Prostate gland (tissue), 2 donors: ENCODE measurements at regions not wholly inside any gene's neighbourhood (a gene's known extent, or its start where the extent isn't known, plus 50 kb on each side); places are given as distances from the start of the nearest gene placed in this dataset.

Experiments
- DNase-seq: peaks from one replicate; pipeline ENCODE4 v3.0.0-alpha.2; 2019; ENCODE audit warnings: low spot score
- H3K27ac ChIP-seq, 2 donors: fragments of 200-600 bp; sonication (generic); 2 replicates each; pipeline ENCODE4 v1.5.1; 2017 to 2019
- H3K27me3 ChIP-seq: fragments of 200-600 bp; sonication (generic); replicated peaks from 2 replicates; pipeline ENCODE4 v1.5.1; 2019; ENCODE audit not compliant: insufficient read depth
- H3K36me3 ChIP-seq, 2 donors: fragments of 200-600 bp; sonication (generic); 1 replicate in 1 of 2; 2 replicates in 1 of 2; pipeline versions ENCODE4 v1.5.1 to v1.8.1; 2017 to 2019
- H3K4me1 ChIP-seq: fragments of 200-600 bp; sonication (generic); replicated peaks from 2 replicates; pipeline ENCODE4 v1.5.1; 2019
- H3K4me3 ChIP-seq, 2 donors: fragments of 200-600 bp; sonication (generic); 2 replicates each; pipeline ENCODE4 v1.5.1; 2017 to 2019
- H3K9me3 ChIP-seq: fragments of 200-600 bp; sonication (generic); 2 replicates; pipeline ENCODE4 v1.5.1; 2017
- POLR2A ChIP-seq: fragments of 450-650 bp; IDR thresholded peaks from one replicate; pipeline ENCODE4 v1.6.1; 2016; ENCODE audit warnings: antibody characterized with exemption, mild to moderate bottlenecking
- POLR2AphosphoS5 ChIP-seq: sonication (generic); formaldehyde crosslinking; IDR thresholded peaks from one replicate; pipeline ENCODE4 v1.6.1; 2017; ENCODE audit warnings: antibody characterized with exemption
- WGBS: methylation state at CpG from one replicate; pipeline ENCODE4 v1.1.5; 2018; 5-methylcytosine and 5-hydroxymethylcytosine counted together
- intact Hi-C: fragments of 100-400 bp; cut with DNase I; formaldehyde crosslinking; loops from one replicate; pipeline ENCODE4 v1.14.2; 2022
- TF ChIP-seq, protein P1 (sequence below), 4 experiments: fragments of 200-600 bp in 2 of 4; fragments of 450-650 bp in 2 of 4; sonication (generic) in 2 of 4; IDR thresholded peaks; 1 replicate in 3 of 4; 2 replicates in 1 of 4; pipeline ENCODE4 v1.5.1; 2016 to 2019; ENCODE audit warnings: antibody characterized with exemption in 4 of 4, mild to moderate bottlenecking in 2 of 4, moderate library complexity in 2 of 4

GRCh38 chr18:43875511-43875910 lies 598.2 kb upstream of the SYT4 start:
- TF ChIP-seq POLR2A, result no peak
- TF ChIP-seq, protein P1, sequence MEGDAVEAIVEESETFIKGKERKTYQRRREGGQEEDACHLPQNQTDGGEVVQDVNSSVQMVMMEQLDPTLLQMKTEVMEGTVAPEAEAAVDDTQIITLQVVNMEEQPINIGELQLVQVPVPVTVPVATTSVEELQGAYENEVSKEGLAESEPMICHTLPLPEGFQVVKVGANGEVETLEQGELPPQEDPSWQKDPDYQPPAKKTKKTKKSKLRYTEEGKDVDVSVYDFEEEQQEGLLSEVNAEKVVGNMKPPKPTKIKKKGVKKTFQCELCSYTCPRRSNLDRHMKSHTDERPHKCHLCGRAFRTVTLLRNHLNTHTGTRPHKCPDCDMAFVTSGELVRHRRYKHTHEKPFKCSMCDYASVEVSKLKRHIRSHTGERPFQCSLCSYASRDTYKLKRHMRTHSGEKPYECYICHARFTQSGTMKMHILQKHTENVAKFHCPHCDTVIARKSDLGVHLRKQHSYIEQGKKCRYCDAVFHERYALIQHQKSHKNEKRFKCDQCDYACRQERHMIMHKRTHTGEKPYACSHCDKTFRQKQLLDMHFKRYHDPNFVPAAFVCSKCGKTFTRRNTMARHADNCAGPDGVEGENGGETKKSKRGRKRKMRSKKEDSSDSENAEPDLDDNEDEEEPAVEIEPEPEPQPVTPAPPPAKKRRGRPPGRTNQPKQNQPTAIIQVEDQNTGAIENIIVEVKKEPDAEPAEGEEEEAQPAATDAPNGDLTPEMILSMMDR (IDR thresholded peaks at IDR 0.05), result no peak
- TF ChIP-seq POLR2AphosphoS5, result no peak
- intact Hi-C loops, result no loop called here
- Histone ChIP-seq H3K9me3 (no peaks in the 10 kb centered on the region), H3K4me3 (no peak overlapping the region), H3K36me3 (no peaks in the 10 kb centered on the region), H3K27ac (peak overlapping the region in 1 of 2 donors; percentile 14), H3K27me3 (no peaks in the 10 kb centered on the region), H3K4me1 (no peaks in the 10 kb centered on the region)
- 57% methylated on average over 2 of the region's 2 CpGs for WGBS
- no peak for DNase-seq

DNA sequence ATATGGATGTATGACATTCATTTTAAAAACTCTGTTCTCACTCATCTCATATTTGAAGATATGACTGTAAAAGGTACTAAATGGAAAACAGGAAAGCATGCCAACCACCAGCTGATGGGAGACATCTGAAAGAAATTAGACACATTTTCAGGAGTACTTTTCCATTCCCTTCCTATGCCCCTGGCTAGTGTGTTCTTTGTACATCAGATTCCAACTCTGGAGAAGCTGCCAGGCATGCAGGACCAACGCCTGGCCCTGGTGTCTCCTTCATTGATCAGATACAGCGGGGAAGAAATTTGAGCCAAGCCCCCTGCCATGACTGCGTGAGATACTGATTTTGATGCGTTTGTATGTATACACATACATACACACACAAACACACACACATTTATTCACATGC lies 599.0 kb upstream of the SYT4 start:
- no peak overlapping the region for H3K4me3 ChIP-seq
- intact Hi-C loops, result no loop called here
- no peaks in the 10 kb centered on the region for H3K4me1 ChIP-seq
- no peaks in the 10 kb centered on the region for H3K27me3 ChIP-seq
- no peak overlapping the region for H3K27ac ChIP-seq
- no peaks in the 10 kb centered on the region for H3K36me3 ChIP-seq
- TF ChIP-seq POLR2A, result no peak
- no peak for TF ChIP-seq POLR2AphosphoS5
- TF ChIP-seq, protein P1 (IDR thresholded peaks at IDR 0.05), result no peak
- H3K9me3 ChIP-seq, result no peaks in the 10 kb centered on the region
- no peak for DNase-seq
- WGBS, result 48% methylated on average over 4 of the region's 4 CpGs

DNA sequence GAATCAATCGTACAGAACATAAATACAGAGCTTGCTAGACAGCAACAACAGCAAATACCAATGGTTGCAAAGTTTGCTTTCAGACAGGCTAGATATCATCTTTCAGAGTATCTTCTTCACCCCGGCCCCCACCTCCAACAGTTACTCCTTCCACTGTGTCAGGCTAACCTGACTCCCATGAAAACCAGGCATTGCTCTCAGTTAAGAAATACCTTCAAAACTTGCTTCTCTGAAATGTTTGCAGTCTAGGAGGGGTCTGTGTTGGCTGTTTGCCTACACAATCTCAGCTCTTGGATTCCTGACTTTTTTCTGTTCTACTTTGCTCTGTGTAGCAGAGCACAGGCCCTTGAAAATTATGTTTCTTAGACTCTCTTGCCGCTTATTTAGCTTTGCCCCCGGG lies 599.5 kb upstream of the SYT4 start:
- no peak for DNase-seq
- Histone ChIP-seq H3K27me3 (no peaks in the 10 kb centered on the region), H3K4me1 (no peaks in the 10 kb centered on the region), H3K9me3 (no peaks in the 10 kb centered on the region), H3K27ac (no peak overlapping the region), H3K36me3 (no peaks in the 10 kb centered on the region), H3K4me3 (no peak overlapping the region)
- intact Hi-C loops, result no loop called here
- WGBS, result 36% methylated on average over 4 of the region's 4 CpGs
- TF ChIP-seq, protein P1 (IDR thresholded peaks at IDR 0.05), result no peak
- TF ChIP-seq POLR2AphosphoS5 (no peak), POLR2A (no peak)

- 93% methylated on average over 3 of the region's 3 CpGs for WGBS
Observed at GRCh38 chr18:43877616-43878321, 600.5 kb upstream of the SYT4 start.

DNA sequence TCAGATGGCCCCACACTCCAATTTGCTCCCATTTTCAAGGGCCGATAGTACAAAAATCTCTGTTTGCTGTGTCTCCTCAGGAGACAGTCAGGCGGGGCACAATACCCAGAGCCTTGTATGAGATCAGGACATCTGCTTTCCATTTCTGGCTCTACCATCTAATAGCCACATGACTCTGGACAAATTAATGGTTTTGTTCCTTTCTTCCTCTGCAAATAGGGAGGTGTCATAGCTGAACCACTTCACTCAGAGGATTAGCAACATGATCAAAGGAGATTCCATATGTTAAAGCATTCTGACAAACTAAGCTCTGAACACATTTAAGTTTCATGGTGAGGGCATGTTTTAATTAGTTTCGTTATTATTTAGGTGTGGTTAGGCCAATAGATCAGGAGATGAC lies 602.1 kb upstream of the SYT4 start:
- 75% methylated on average over 3 of the region's 3 CpGs for WGBS
- no peak for TF ChIP-seq POLR2A
- DNase-seq, result no peak

More at GRCh38 chr18:43877616-43878321, 600.5 kb upstream of the SYT4 start:
- no peak for DNase-seq
- intact Hi-C loops, result no loop called here
- Histone ChIP-seq H3K4me1 (no peaks in the 10 kb centered on the region), H3K27me3 (no peaks in the 10 kb centered on the region), H3K27ac (no peak overlapping the region), H3K36me3 (no peaks in the 10 kb centered on the region), H3K9me3 (no peaks in the 10 kb centered on the region), H3K4me3 (no peak overlapping the region)
- TF ChIP-seq POLR2A, result no peak
- TF ChIP-seq, protein P1 (IDR thresholded peaks at IDR 0.05), result no peak
- no peak for TF ChIP-seq POLR2AphosphoS5

More for the DNA sequence above, 602.1 kb upstream of the SYT4 start:
- Histone ChIP-seq H3K27me3 (no peaks in the 10 kb centered on the region), H3K4me3 (no peak overlapping the region), H3K36me3 (no peaks in the 10 kb centered on the region), H3K27ac (no peak overlapping the region), H3K4me1 (no peaks in the 10 kb centered on the region), H3K9me3 (no peaks in the 10 kb centered on the region)
- intact Hi-C loops, result no loop called here
